GM23338 (cell line): ENCODE measurements at regions not wholly inside any gene's neighbourhood (a gene's known extent, or its start where the extent isn't known, plus 50 kb on each side); places are given as distances from the start of the nearest gene placed in this dataset.
A peak's percentile ranks its signal among the peaks of the same experiment; 100 is the strongest.

Source experiments
- ATAC-seq: fragments of 200-7000 bp; cut with Tn5 transposase; 3 replicates; pipeline ENCODE4 v1.9.1; 2020
- DNase-seq: peaks from one replicate; pipeline ENCODE4 v3.0.0-alpha.2; 2015; ENCODE audit warnings: low spot score
- H2AFZ ChIP-seq: fragments of 200-600 bp; sonication (generic); 2 replicates; pipeline ENCODE4 v1.8.0; 2016; ENCODE audit warnings: antibody characterized with exemption, mild to moderate bottlenecking, moderate library complexity
- H3F3A ChIP-seq: fragments of 200-600 bp; sonication (generic); replicated peaks from 2 replicates; pipeline ENCODE4 v1.8.0; 2017; ENCODE audit warnings: antibody characterized with exemption, mixed run types, low read depth
- H3K27ac ChIP-seq: fragments of 200-600 bp; sonication (generic); 2 replicates; pipeline ENCODE4 v1.6.1; 2016; ENCODE audit warnings: low read depth
- H3K27me3 ChIP-seq: fragments of 200-600 bp; sonication (generic); 2 replicates; pipeline ENCODE4 v1.8.0; 2016; ENCODE audit warnings: mild to moderate bottlenecking, mixed run types, moderate library complexity; ENCODE audit not compliant: insufficient read depth
- H3K36me3 ChIP-seq: fragments of 200-600 bp; sonication (generic); 2 replicates; pipeline ENCODE4 v1.8.0; 2016; ENCODE audit warnings: mild to moderate bottlenecking; ENCODE audit not compliant: insufficient read depth
- H3K4me1 ChIP-seq: fragments of 200-600 bp; sonication (generic); 2 replicates; pipeline ENCODE4 v1.8.0; 2016; ENCODE audit warnings: mild to moderate bottlenecking, moderate library complexity; ENCODE audit not compliant: insufficient read depth
- H3K4me2 ChIP-seq: fragments of 200-600 bp; sonication (generic); 2 replicates; pipeline ENCODE4 v1.7.1; 2017; ENCODE audit warnings: mixed run types
- H3K4me3 ChIP-seq: fragments of 200-600 bp; sonication (generic); 2 replicates; pipeline ENCODE4 v1.6.1; 2016; ENCODE audit warnings: mixed run types
- H3K79me2 ChIP-seq: fragments of 200-600 bp; sonication (generic); replicated peaks from 2 replicates; pipeline ENCODE4 v1.8.0; 2017; ENCODE audit warnings: mild to moderate bottlenecking; ENCODE audit not compliant: insufficient read depth
- H3K9me2 ChIP-seq: fragments of 200-600 bp; sonication (generic); 2 replicates; pipeline ENCODE4 v1.8.0; 2017; ENCODE audit not compliant: insufficient read depth
- H4K20me1 ChIP-seq: fragments of 200-600 bp; sonication (generic); replicated peaks from 2 replicates; pipeline ENCODE4 v1.8.0; 2017; ENCODE audit warnings: mild to moderate bottlenecking; ENCODE audit not compliant: insufficient read depth
- H3K27ac Mint-ChIP-seq: 2 replicates; pipeline ENCODE4 v1.8.0; 2020; ENCODE audit warnings: inconsistent platforms, mild to moderate bottlenecking, moderate library complexity, mixed read lengths
- H3K27me3 Mint-ChIP-seq: 3 replicates; pipeline ENCODE4 v1.8.0; 2022; ENCODE audit warnings: low read depth, mild to moderate bottlenecking, moderate library complexity, mixed read lengths, inconsistent platforms; ENCODE audit not compliant: insufficient read depth, poor library complexity
- H3K36me3 Mint-ChIP-seq: 3 replicates; pipeline ENCODE4 v1.8.0; 2021; ENCODE audit warnings: low read depth, mild to moderate bottlenecking, inconsistent platforms, moderate library complexity, mixed read lengths
- H3K4me1 Mint-ChIP-seq: 3 replicates; pipeline ENCODE4 v1.8.0; 2020; ENCODE audit warnings: mild to moderate bottlenecking, inconsistent platforms, mixed read lengths
- H3K4me3 Mint-ChIP-seq: 3 replicates; pipeline ENCODE4 v1.8.0; 2021; ENCODE audit warnings: moderate library complexity, mild to moderate bottlenecking, inconsistent platforms, mixed read lengths
- H3K9me3 Mint-ChIP-seq: 3 replicates; pipeline ENCODE4 v1.8.0; 2020; ENCODE audit warnings: moderate library complexity, mild to moderate bottlenecking, inconsistent platforms, mixed read lengths
- ETS1 ChIP-seq: IDR thresholded peaks from 2 replicates; pipeline ENCODE4 v1.6.1; 2016; ENCODE audit warnings: antibody characterized with exemption
- EZH2 ChIP-seq: fragments of 200-600 bp; sonication (generic); IDR thresholded peaks from one replicate; pipeline ENCODE4 v1.8.0; 2017; ENCODE audit warnings: antibody characterized with exemption, mild to moderate bottlenecking, low read depth; ENCODE audit not compliant: unreplicated experiment
- EZH2phosphoT487 ChIP-seq: fragments of 200-600 bp; sonication (generic); IDR thresholded peaks from one replicate; pipeline ENCODE4 v1.8.1; 2018; ENCODE audit warnings: antibody characterized with exemption; ENCODE audit not compliant: unreplicated experiment
- REST ChIP-seq: IDR thresholded peaks from one replicate; pipeline ENCODE4 v1.6.1; 2018; ENCODE audit warnings: antibody characterized with exemption; ENCODE audit not compliant: unreplicated experiment
- STAT1 ChIP-seq: IDR thresholded peaks from one replicate; pipeline ENCODE4 v1.6.1; 2016; ENCODE audit warnings: antibody characterized with exemption; ENCODE audit not compliant: unreplicated experiment
- ZNF114 ChIP-seq: fragments of 250-450 bp; sonication (Bioruptor Pico); IDR thresholded peaks from 2 replicates; pipeline ENCODE4 v1.5.0; 2020; ENCODE audit warnings: mild to moderate bottlenecking, moderate library complexity
- ZNF331 ChIP-seq: fragments of 250-450 bp; sonication (Bioruptor Pico); IDR thresholded peaks from 2 replicates; pipeline ENCODE4 v1.5.0; 2020; ENCODE audit warnings: low read depth, mild to moderate bottlenecking, moderate library complexity
- ZNF462 ChIP-seq: fragments of 250-450 bp; sonication (Bioruptor Pico); IDR thresholded peaks from 2 replicates; pipeline ENCODE4 v1.5.0; 2020; ENCODE audit warnings: mild to moderate bottlenecking, moderate library complexity
- TF ChIP-seq, protein P1 (sequence below), 2 experiments: fragments of 200-600 bp in 1 of 2; sonication (generic) in 1 of 2; conservative IDR thresholded peaks; 2 replicates each; pipeline versions ENCODE4 v1.5.1 to v1.6.1; 2016 to 2017; ENCODE audit warnings: antibody characterized with exemption in 2 of 2, low read depth in 2 of 2, mild to moderate bottlenecking in 2 of 2, moderate library complexity in 1 of 2

DNA sequence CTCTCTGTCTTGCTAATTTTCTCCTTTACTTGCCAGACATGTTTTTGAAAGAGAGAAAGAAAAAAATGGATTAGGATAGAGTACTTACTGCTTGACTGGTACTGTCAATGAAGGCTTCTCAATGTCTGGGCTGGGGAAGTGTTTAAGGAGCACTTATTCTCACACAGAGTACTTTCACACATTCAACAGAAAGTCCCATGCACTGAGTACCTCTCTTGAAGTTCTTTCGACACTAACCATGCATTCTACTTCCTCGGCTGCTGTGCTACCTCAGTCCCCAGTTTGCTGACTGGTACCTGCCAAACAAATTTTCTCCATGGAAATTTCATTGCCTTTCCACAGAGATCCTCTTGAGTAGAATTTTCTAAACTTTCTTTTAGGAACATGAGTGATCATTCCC lies 281.9 kb downstream of the RBM26 start:
- 0 out of 2 replicates have a peak, but pooled peaks cover 2% of the 10 kb centered on the region for H3K36me3 ChIP-seq
- no peak for TF ChIP-seq EZH2
- TF ChIP-seq STAT1: no peak
- TF ChIP-seq ZNF114 (CRISPR knock-in tag): no peak
- no peak for TF ChIP-seq ZNF331 (CRISPR knock-in tag)
- no peaks in the 10 kb centered on the region for H3K9me2 ChIP-seq
- Mint-ChIP-seq H3K27ac (no peak overlapping the region), H3K27me3 (no peaks in the 10 kb centered on the region), H3K9me3 (no peaks in the 10 kb centered on the region; the same call in 2 of the 3 replicates), H3K36me3 (no peaks in the 10 kb centered on the region), H3K4me3 (no peak overlapping the region), H3K4me1 (no peaks in the 10 kb centered on the region; the same call in 2 of the 3 replicates)
- H2AFZ ChIP-seq: 0 out of 2 replicates have a peak overlapping the region, but pooled peaks have one; percentile 14
- no peak overlapping the region for H3K4me2 ChIP-seq
- no peaks in the 10 kb centered on the region for H3K27me3 ChIP-seq
- no peak overlapping the region for H3K27ac ChIP-seq
- no peaks in the 10 kb centered on the region for H3K4me1 ChIP-seq
- ATAC-seq (no peak), DNase-seq (no peak)
- no peaks in the 10 kb centered on the region for H3K79me2 ChIP-seq
- no peaks in the 10 kb centered on the region for H4K20me1 ChIP-seq
- H3F3A ChIP-seq: no peaks in the 10 kb centered on the region
- H3K4me3 ChIP-seq: no peak overlapping the region

GRCh38 chr13:79121286-79121685 lies 284.8 kb downstream of the RBM26 start:
- H3K4me3 ChIP-seq: no peak overlapping the region
- TF ChIP-seq ZNF114 (CRISPR knock-in tag) (no peak), EZH2 (no peak), EZH2phosphoT487 (no peak), ETS1 (no peak), REST (no peak), ZNF331 (CRISPR knock-in tag) (no peak), ZNF462 (no peak)
- TF ChIP-seq, protein P1, sequence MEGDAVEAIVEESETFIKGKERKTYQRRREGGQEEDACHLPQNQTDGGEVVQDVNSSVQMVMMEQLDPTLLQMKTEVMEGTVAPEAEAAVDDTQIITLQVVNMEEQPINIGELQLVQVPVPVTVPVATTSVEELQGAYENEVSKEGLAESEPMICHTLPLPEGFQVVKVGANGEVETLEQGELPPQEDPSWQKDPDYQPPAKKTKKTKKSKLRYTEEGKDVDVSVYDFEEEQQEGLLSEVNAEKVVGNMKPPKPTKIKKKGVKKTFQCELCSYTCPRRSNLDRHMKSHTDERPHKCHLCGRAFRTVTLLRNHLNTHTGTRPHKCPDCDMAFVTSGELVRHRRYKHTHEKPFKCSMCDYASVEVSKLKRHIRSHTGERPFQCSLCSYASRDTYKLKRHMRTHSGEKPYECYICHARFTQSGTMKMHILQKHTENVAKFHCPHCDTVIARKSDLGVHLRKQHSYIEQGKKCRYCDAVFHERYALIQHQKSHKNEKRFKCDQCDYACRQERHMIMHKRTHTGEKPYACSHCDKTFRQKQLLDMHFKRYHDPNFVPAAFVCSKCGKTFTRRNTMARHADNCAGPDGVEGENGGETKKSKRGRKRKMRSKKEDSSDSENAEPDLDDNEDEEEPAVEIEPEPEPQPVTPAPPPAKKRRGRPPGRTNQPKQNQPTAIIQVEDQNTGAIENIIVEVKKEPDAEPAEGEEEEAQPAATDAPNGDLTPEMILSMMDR (conservative IDR thresholded peaks at IDR 0.05; ENCODE audit: low read depth in 2 of 2): no peak

More at GRCh38 chr13:79121286-79121685, 284.8 kb downstream of the RBM26 start:
- H3K27me3 Mint-ChIP-seq: no peaks in the 10 kb centered on the region
- H3K4me3 Mint-ChIP-seq: no peak overlapping the region
- Histone ChIP-seq H3K27me3 (no peaks in the 10 kb centered on the region), H3K27ac (no peak overlapping the region), H3K4me1 (no peaks in the 10 kb centered on the region), H3K9me2 (no peaks in the 10 kb centered on the region), H2AFZ (peak overlapping the region; percentile 76; the same call in 1 of the 2 replicates), H3K4me2 (no peak overlapping the region), H3F3A (no peaks in the 10 kb centered on the region), H4K20me1 (no peaks in the 10 kb centered on the region), H3K79me2 (no peaks in the 10 kb centered on the region), H3K36me3 (no peaks in the 10 kb centered on the region)
- H3K4me1 Mint-ChIP-seq: no peaks in the 10 kb centered on the region; the same call in 2 of the 3 replicates
- DNase-seq: no peak
- ATAC-seq: no peak
- H3K27ac Mint-ChIP-seq: no peak overlapping the region
- H3K36me3 Mint-ChIP-seq: no peaks in the 10 kb centered on the region
- no peaks in the 10 kb centered on the region for H3K9me3 Mint-ChIP-seq
